BLaER1 treated with 17β-estradiol and CSF1 and Interleukin-3, amounts not matched to agents 10 nM and 100 nM (cell line): ENCODE measurements at regions not wholly inside any gene's neighbourhood (a gene's known extent, or its start where the extent isn't known, plus 50 kb on each side); places are given as distances from the start of the nearest gene placed in this dataset.

Experiments used
- H3K27ac ChIP-seq, 11 experiments: shearing (Covaris generic); formaldehyde crosslinking; 2 replicates each; pipeline ENCODE4 v1.8.1; 2022
- H3K27me3 ChIP-seq, 11 experiments: shearing (Covaris generic); formaldehyde crosslinking; 2 replicates each; pipeline ENCODE4 v1.8.1; 2022
- H3K36me3 ChIP-seq, 11 experiments: shearing (Covaris generic); formaldehyde crosslinking; 2 replicates each; pipeline ENCODE4 v1.8.1; 2022
- H3K4me1 ChIP-seq, 10 experiments: shearing (Covaris generic); formaldehyde crosslinking; 2 replicates each; pipeline ENCODE4 v1.8.1; 2022
- H3K4me2 ChIP-seq, 11 experiments: shearing (Covaris generic); formaldehyde crosslinking; 2 replicates each; pipeline ENCODE4 v1.8.1; 2022
- H3K4me3 ChIP-seq, 10 experiments: shearing (Covaris generic); formaldehyde crosslinking; 2 replicates each; pipeline ENCODE4 v1.8.1; 2022
- H3K9ac ChIP-seq, 11 experiments: shearing (Covaris generic); formaldehyde crosslinking; 2 replicates each; pipeline ENCODE4 v1.8.1; 2022
- H3K9me3 ChIP-seq, 11 experiments: shearing (Covaris generic); formaldehyde crosslinking; replicated peaks in 1 of 11; 2 replicates each; pipeline ENCODE4 v1.8.1; 2022
- H4K20me1 ChIP-seq, 11 experiments: shearing (Covaris generic); formaldehyde crosslinking; 2 replicates each; pipeline ENCODE4 v1.8.1; 2022
- Cebpa-rat ChIP-seq, 11 experiments: shearing (Covaris generic); IDR thresholded peaks; 2 replicates each; pipeline ENCODE4 v1.8.1; 2022

DNA sequence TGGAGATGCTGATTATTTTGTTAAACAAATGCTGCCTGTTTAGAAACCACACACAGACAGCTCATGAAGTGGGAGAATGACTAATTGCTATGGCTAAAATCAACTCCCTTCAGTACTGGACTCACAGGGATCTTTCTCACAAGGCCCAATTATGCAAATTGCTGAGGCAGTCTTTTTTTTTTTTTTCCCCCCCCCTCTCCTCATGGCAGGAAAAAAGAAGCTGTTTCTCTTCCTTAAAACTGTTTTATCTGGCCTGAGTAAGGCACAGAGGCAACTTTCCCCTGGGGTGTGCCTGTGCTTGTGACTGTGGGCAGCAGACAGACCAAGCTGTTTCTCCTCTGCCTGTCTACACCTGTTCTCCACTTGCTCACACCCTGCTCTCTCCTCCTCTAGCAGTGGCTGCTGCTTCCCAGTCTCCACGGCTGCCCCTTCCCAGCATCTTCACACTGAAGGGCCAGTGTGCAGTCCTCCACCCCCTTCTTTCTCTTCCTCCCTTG is 65.4 kb upstream of the STEAP1B start:
- Histone ChIP-seq H3K27me3 (peaks cover 0 to 11% (median 0%) of the 10 kb centered on the region in 11 experiments; a peak in 2 of 22 replicates), H3K4me1 (peaks cover 64 to 99% (median 73%) of the 10 kb centered on the region in 10 experiments), H3K9ac (peak overlapping the region in 10 of 11 experiments; percentile 9 to 87 (median 42); a peak in 15 of 22 replicates), H3K4me2 (peak overlapping the region; percentile 76 to 99 (median 94)), H3K27ac (peak overlapping the region in 9 of 11 experiments; percentile 33 to 87 (median 55); a peak in 17 of 22 replicates), H3K36me3 (peaks cover 0 to 27% (median 0%) of the 10 kb centered on the region in 11 experiments; a peak in 2 of 22 replicates), H4K20me1 (no peaks in the 10 kb centered on the region), H3K4me3 (peak overlapping the region in 4 of 10 experiments; percentile 48 to 61 (median 58); a peak in 7 of 20 replicates), H3K9me3 (no peaks in the 10 kb centered on the region)
- no peak for TF ChIP-seq Cebpa-rat (IDR thresholded peaks at IDR 0.05)

DNA sequence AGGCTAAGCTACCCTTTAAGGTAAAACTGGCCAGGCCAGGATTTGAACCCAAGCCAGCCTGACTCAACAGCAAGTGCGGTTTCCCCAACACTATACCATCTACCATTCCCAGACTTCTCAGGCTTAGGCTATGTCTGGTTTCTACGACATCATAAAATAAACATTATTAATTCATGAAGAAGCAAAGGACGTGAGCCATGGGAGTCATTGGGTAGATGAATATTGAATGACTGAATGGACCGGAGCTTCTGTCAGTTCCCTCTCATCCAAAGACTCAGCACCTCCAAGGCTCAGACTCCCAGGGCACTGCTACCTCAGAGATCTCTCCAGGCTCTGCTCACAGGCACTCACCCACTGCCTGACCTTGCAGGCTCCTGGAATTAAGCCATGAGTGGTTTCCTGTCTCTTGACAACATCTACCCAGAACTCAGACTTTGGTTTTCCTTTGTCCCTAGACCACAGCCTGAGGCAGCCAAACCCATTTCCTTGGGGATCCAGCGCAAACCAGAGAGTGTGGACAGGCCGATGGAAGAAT is 64.6 kb upstream of the STEAP1B start:
- no peak for TF ChIP-seq Cebpa-rat (IDR thresholded peaks at IDR 0.05)
- Histone ChIP-seq H3K4me3 (peak overlapping the region in 4 of 10 experiments; percentile 45 to 61 (median 58); a peak in 8 of 20 replicates), H3K9ac (peak overlapping the region in 7 of 11 experiments; percentile 19 to 87 (median 65); a peak in 11 of 22 replicates), H3K9me3 (no peaks in the 10 kb centered on the region), H4K20me1 (no peaks in the 10 kb centered on the region), H3K36me3 (peaks cover 0 to 25% (median 0%) of the 10 kb centered on the region in 11 experiments; a peak in 2 of 22 replicates), H3K27me3 (peaks cover 0 to 11% (median 0%) of the 10 kb centered on the region in 11 experiments; a peak in 2 of 22 replicates), H3K4me2 (peak overlapping the region; percentile 76 to 99 (median 94)), H3K4me1 (peaks cover 61 to 98% (median 71%) of the 10 kb centered on the region in 10 experiments), H3K27ac (peak overlapping the region in 8 of 11 experiments; percentile 38 to 87 (median 64); a peak in 13 of 22 replicates)

DNA sequence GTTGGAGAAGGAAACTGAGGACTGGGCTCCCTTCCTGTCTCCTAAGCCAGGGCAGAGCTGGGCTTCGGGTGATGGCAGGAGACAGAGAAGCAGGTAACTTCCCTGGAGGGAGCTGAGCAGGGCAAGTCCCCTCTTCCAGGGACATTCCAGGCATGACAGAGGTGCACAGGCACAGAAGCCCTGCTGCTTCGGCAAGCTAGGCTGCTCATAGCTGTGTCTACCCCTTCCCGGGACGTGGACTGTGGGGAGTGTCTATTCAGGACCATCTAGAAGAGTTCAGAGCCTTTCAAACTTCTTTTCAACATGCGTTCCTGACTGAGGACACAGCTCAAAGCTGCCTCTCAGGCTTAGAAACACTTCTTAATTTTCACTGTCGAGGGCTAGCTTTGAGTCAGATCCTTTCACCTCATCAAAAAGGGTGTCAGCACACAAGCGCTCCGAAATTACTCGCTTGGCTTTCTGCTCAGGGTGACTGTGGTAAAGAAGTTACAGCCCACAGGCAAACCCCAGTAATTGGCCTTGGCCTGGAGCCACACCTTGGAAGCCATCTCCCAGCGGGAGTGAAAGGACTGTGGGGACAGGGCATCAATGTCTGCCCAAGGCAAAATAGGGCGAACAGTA is 63.7 kb upstream of the STEAP1B start:
- no peak for TF ChIP-seq Cebpa-rat (IDR thresholded peaks at IDR 0.05)
- Histone ChIP-seq H3K27me3 (peaks cover 0 to 11% (median 0%) of the 10 kb centered on the region in 11 experiments; a peak in 2 of 22 replicates), H3K4me1 (peaks cover 62 to 92% (median 69%) of the 10 kb centered on the region in 10 experiments), H3K9ac (peak overlapping the region in 10 of 11 experiments; percentile 13 to 87 (median 48); a peak in 15 of 22 replicates), H3K4me3 (peak overlapping the region in 5 of 10 experiments; percentile 28 to 61 (median 58); a peak in 9 of 20 replicates), H4K20me1 (no peaks in the 10 kb centered on the region), H3K9me3 (no peaks in the 10 kb centered on the region), H3K27ac (peak overlapping the region in 10 of 11 experiments; percentile 9 to 87 (median 33); a peak in 15 of 22 replicates), H3K36me3 (peaks cover 0 to 23% (median 0%) of the 10 kb centered on the region in 11 experiments; a peak in 2 of 22 replicates), H3K4me2 (peak overlapping the region; percentile 76 to 99 (median 94))

DNA sequence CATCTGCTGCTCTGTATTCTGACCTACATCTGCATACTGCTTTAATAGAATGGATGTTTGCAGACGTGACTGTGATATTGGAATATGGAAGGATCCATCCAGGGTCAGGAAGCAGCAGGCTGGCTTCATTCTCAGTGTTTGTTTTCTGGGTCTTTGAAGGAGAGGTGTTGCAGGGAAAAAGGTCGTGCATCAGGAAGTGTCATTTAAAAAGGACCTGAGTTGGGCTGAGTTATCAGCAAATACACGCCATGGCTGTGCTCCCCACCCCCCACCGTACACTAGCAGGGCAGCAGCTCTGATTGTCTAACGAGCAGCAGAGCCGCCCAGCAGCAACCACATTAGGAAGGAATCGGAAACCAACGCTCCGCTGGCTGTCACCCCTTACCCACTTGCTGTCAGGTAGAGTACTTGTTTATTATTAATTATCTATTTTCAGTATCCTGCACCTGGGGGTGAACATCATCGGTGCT is 63.1 kb upstream of the STEAP1B start:
- no peaks in the 10 kb centered on the region for H4K20me1 ChIP-seq
- H3K4me3 ChIP-seq: peak overlapping the region in 5 of 10 experiments; percentile 28 to 61 (median 58); a peak in 9 of 20 replicates
- H3K4me2 ChIP-seq: peak overlapping the region; percentile 76 to 99 (median 94)
- no peaks in the 10 kb centered on the region for H3K9me3 ChIP-seq
- peak overlapping the region in 6 of 11 experiments; percentile 11 to 87 (median 78); a peak in 12 of 22 replicates for H3K27ac ChIP-seq
- H3K4me1 ChIP-seq: peaks cover 63 to 86% (median 68%) of the 10 kb centered on the region in 10 experiments
- peaks cover 0 to 11% (median 0%) of the 10 kb centered on the region in 11 experiments; a peak in 2 of 22 replicates for H3K27me3 ChIP-seq
- no peak for TF ChIP-seq Cebpa-rat (IDR thresholded peaks at IDR 0.05)
- H3K9ac ChIP-seq: peak overlapping the region in 10 of 11 experiments; percentile 13 to 87 (median 48); a peak in 15 of 22 replicates
- peaks cover 0 to 16% (median 0%) of the 10 kb centered on the region in 11 experiments; a peak in 2 of 22 replicates for H3K36me3 ChIP-seq

DNA sequence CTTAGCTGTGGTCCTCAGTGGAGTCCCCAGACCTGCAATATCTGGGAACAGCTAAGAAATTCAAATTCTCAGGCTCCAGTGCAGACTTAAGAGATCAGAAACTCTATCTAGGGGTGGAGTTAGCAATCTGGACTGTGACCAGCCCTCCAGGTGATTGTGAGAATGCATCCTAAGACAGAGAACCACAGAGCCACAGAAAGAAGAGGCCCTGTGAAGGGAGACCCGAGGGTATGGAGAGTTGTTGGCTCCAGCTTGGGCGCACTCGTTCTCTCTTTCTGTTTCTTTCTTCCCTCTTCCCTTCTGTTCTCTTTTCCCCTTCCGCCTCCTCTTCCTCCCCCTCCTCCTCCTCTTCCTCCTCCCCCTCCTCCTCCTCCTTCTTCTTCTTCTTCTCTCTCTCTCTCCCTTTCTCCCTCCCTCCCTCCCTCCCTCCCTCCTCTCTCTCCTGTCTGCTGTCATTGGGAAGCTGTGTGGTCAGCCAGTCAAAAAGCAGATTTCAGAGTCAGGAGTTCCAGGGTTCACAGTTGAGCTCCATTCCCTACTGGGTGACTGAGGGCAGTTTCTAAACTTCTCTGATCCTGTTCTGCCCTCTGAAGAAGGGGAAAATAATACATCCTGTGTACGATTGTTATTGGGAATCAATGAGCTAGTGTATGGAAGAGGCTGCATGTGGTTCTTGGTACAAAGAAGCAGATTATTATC is 62.1 kb upstream of the STEAP1B start:
- Histone ChIP-seq H4K20me1 (no peaks in the 10 kb centered on the region), H3K9me3 (no peaks in the 10 kb centered on the region), H3K4me3 (peak overlapping the region in 1 of 10 experiments; percentile 61; a peak in 2 of 20 replicates), H3K27me3 (peaks cover 0 to 11% (median 0%) of the 10 kb centered on the region in 11 experiments; a peak in 2 of 22 replicates), H3K9ac (peak overlapping the region in 3 of 11 experiments; percentile 75 to 87 (median 85); a peak in 4 of 22 replicates), H3K36me3 (peaks cover 0 to 6% (median 0%) of the 10 kb centered on the region in 11 experiments; a peak in 2 of 22 replicates), H3K27ac (peak overlapping the region in 2 of 11 experiments; percentile 81 to 87; a peak in 2 of 22 replicates), H3K4me2 (peak overlapping the region; percentile 76 to 99 (median 94)), H3K4me1 (peaks cover 65 to 81% (median 72%) of the 10 kb centered on the region in 10 experiments)
- TF ChIP-seq Cebpa-rat (IDR thresholded peaks at IDR 0.05): no peak

DNA sequence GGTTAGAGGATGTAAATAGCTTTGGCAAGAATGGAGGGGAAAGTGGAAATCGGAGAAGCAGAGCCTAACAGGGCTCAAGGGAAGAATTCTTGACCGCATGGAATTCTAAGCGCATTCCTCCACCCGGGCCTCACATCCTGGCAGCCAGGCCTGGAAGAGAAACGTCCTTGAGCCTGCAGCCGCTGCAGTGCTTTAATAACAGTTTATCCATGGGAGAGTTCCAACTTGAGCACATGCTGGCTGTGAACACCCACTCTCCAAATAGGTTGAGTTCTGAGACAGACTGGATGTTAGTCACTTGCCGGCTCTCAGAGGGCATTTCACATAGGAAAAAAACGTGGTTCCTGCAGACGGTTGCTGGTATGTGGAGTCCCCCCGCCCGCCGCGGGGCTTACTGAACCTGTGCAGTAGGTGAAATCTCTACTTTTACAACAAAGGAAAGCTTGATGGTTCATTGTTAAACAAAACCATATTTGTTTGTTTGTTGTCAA is 61.4 kb upstream of the STEAP1B start:
- Histone ChIP-seq H3K27me3 (peaks cover 0 to 11% (median 0%) of the 10 kb centered on the region in 11 experiments; a peak in 2 of 22 replicates), H3K9me3 (no peaks in the 10 kb centered on the region), H3K4me2 (peak overlapping the region; percentile 38 to 95 (median 60); a peak in 20 of 22 replicates), H4K20me1 (no peaks in the 10 kb centered on the region), H3K9ac (peak overlapping the region in 2 of 11 experiments; percentile 36 to 47; a peak in 1 of 22 replicates), H3K4me3 (no peak overlapping the region), H3K4me1 (peaks cover 60 to 81% (median 70%) of the 10 kb centered on the region in 10 experiments), H3K27ac (peak overlapping the region in 1 of 11 experiments; percentile 54; a peak in 3 of 22 replicates), H3K36me3 (no peaks in the 10 kb centered on the region)
- TF ChIP-seq Cebpa-rat (IDR thresholded peaks at IDR 0.05): no peak

DNA sequence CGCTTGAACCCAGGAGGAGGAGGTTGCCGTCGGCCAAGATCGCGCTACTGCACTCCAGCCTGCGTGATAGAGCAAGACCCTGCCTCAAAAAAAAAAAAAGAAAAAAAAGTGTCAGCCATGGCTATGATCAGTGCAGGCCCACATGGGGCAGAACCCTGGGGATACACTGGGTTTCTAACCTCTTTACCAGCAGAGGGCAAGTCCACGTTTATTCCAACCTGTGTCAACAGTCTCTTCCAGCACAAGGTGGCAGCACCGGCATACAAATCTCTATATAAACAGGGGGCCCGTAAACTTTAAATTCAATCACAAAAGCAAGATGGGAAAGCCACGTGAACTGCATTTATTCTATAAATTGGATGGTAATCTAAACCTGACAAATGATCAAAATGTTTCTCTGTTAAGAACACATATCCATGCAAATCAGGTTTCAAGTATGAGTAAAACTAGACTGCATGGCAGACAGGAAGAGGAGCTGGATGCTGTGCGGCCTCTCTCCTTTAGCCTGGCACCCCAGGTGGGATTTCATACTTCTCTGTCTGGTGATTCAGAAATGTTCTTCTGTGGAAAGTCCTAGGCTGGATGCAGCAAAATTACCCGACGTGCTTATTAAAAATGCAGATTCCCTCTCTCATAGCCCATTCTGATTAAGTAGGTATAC is 60.0 kb upstream of the STEAP1B start:
- Histone ChIP-seq H3K4me3 (no peak overlapping the region), H3K27me3 (peaks cover 0 to 11% (median 0%) of the 10 kb centered on the region in 11 experiments; a peak in 2 of 22 replicates), H3K27ac (peak overlapping the region in 3 of 11 experiments; percentile 2 to 30 (median 19); a peak in 3 of 22 replicates), H3K4me1 (peaks cover 49 to 75% (median 59%) of the 10 kb centered on the region in 10 experiments), H4K20me1 (no peaks in the 10 kb centered on the region), H3K9me3 (peaks cover 0 to 4% (median 0%) of the 10 kb centered on the region in 11 experiments; a peak in 1 of 22 replicates), H3K4me2 (peak overlapping the region in 10 of 11 experiments; percentile 6 to 95 (median 34); a peak in 13 of 22 replicates), H3K36me3 (no peaks in the 10 kb centered on the region), H3K9ac (peak overlapping the region in 2 of 11 experiments; percentile 17 to 30; a peak in 2 of 22 replicates)
- TF ChIP-seq Cebpa-rat (IDR thresholded peaks at IDR 0.05): no peak
